Mucosa of gallbladder (tissue), 1 donor: ENCODE measurements at regions not wholly inside any gene's neighbourhood (a gene's known extent, or its start where the extent isn't known, plus 50 kb on each side); places are given as distances from the start of the nearest gene placed in this dataset.

Source experiments
- DNase-seq: peaks from one replicate; pipeline ENCODE4 v3.0.0-alpha.2; 2020; ENCODE audit warnings: low spot score
- donor health status: DM: no; HTN: no; CAD: no.

DNA sequence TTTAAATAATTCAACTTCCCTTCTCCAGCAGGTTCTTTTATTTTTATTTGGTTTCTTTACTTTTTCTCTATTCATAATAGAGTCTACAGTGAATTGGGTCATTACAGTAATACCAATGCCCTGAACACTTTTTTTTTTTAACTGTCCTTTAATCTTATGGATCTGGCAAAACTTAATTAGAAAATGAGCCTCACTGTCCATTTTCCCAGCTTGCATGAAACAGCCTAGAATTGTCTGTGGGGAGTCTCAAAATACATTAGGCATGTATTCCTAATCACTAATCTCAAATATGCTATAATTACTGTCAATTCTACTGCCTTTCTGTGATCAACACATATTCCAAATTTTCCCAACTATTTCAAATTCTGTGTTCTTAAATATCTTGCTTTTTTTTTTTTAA is 406.8 kb downstream of the ANXA1 start:
- DNase-seq, result no peak

DNA sequence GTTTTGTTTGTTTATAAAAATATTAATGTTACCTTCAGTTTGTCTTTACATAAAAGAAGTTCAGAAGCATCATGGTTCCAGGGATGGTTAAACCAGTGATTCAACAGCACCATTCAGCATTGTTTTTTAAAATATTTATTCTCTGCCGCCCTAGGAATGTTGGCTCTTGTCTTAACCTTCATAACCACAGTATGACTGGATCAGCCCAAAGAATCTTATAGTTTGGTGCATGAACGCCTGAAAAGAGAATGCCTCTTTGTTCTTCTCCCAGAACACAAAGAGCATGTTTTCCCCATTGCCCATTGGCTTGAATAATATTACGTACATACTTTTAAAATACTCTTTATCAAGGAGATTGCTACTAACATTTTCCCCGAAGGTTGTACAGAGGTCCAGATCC is 413.4 kb downstream of the ANXA1 start:
- DNase-seq, result no peak

DNA sequence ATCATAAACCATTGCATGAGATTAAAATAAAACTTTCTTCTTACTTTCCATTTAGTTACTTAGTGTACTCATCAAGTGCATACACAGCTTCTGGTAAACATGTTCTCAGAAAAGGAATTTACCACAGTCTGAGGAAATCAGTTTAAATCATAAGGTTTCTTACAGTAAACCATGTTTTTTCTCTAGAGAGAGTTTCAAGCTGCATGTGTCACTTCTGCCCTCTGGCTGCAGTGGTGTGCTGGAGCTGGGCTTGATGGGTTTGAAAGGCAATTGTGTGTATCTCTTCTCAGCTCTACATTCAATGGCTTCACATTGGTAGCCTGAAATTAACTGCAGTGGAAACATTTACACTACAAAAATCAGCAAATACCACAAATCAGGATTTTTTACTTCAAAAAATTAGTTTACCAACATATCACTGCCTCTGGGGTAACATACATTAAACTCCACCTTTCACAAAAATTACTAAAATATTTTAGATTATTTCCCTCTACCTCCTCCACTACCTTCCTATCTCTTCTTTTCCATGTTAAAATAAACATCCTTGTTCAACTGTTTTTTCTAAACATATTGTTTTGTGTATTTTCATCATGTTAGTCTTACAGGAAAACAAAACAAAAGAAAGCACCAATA is 414.3 kb downstream of the ANXA1 start:
- no peak for DNase-seq

DNA sequence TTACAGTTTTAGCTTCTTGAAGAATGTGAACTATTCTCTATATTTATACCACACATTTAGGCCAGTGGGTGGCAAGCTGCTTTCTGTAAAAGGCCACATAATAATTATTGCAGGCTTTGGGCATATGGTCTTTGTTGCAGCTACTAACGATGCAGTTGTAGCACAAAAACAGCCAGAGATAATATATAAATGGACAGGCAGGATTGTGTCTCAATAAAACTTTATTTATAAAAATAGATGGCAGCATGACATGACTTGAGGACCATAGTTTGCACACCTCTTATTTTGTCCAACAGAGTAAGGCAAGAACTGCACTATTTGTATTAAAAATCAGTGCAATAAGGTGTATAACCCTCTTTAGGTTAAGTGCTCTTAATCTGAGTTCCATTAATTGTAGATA is 415.0 kb downstream of the ANXA1 start:
- no peak for DNase-seq

DNA sequence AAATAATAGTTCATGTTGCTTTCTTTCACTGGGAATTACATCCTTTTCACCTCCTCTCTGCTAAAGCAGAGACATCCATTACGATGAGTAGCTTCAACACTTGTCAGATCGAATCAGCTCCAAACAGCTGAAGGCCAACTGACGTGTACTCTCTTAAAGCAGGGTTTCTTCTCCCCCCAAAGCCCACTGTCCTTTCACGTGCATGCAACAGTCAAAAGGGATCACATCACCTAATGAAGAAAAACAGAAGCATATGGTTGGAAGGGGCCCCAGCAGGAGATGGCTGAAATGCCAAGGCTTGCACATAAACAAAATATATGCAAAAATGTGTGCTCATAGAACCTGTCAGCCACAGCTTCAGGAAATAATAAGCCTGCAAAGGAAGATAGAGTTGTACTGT is 421.6 kb downstream of the ANXA1 start:
- DNase-seq, result no peak

DNA sequence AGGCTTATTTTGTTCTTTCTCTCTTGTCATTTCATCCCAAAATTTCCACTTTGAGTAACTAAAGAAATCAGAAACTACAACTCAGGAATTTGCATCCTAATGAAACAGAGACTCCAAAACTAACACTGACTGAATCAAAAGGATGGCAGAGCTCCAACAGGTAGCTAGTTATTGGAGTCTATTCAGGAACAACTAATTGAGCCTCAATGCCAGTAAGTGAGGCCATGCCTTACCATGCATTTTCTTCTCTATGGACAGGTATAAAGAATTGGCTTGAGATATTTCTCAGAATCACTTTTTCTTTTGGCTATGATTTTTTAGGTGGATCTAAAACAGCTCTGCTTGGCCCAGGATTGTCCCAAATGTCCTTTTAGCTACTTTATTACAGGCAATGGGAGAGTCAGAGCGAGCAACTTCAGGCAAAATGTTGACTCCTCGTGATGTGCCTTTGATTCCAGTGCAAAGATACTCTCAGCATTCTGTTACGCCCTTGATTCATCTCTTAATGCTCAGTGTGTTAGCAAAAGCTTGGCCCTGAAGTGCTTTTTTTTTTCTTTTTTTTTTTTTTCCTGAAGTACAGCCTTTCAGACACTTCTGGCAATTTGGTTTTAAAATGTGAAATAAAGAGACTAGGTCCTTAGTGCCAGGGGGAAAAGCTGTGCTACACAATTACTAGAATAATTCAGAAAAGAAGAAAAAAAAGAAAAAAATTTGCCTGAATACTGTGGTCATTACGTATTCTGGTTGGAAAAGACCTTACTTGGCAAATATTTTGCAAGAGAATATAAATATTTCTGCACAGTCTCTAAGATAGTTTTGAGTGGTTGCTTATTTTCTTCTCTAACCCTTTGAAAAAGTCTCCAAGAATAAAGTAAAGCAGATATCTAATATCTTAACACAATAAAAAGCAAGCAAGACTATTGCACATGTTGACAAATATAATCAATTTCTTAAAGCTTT is 423.7 kb downstream of the ANXA1 start:
- DNase-seq, result no peak

DNA sequence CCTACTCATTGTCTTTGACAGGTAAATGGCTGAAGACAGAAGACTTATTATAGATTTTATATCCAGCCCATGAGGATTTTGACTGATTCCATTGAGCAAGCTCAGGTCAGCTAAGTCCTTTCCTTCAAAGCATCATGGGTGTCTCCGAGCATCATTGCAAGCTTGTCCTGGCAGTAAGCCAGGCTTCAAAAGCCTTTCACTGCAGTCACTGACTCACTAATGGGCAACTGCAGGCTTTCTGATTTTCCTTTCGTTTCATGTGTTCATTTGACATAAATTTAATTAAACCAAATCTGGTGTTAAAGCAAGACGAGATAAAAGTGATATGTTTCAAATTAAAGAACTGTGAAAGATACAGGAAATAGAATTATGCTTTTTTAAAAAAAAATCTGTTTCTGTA is 426.2 kb downstream of the ANXA1 start:
- DNase-seq, result no peak

DNA sequence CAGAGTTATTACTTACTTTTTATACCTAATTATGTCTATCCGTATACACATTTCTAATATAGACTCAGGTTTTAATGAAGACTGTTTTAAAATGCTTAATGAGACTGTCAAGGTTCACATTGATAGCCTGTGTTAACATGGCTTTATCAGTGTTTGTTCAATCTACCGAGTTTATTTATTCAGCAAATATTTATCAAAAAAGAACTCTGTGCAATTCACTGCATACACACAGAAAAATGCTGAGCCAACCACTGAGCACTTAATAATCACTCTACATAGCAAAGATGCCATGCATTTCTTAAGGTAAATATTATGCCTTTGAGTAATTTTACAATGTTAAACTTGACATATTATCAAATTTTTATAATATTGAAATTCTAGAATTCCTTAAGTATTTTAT is 428.2 kb downstream of the ANXA1 start:
- no peak for DNase-seq

DNA sequence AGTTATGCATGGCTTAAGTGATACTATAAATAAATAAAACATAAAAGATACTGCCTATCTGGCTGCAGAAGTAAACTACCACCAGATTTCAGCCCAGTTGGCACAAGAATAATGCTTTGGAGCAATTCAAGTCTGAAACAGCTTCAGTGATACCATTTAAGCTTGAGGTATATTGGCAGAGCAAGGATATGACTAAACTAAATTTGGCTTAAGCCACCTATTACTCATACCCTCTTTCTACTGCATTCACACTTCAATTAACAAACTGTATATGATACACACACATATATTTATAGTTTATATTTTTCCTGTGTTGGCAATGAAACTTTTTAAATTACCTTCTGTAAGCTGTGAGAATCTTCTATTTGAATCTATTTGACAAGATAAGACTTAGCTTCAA is 431.9 kb downstream of the ANXA1 start:
- no peak for DNase-seq

DNA sequence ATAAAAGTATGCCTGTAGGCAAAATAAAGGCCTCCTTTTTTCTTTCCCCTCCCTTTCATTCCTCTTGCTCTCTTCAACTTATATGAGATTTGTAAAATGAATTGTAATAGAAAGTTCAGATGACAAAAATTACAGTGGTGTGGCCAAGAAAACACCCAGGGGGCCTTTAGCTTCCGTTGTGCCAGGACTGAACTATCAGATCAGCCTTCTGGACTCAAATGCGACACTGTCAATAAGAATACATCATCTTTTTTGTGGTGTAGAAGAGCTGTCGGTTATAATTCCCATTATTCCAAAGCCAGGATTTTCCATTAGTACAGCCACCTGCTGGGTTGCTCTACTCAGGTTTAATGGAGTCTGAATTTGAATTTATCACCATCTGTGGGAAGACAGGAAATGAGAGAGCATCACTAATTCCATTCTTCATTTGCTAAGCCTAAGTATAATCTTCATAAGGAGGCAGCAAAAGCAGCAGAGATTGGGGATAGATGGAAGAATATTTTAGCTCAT is 443.4 kb downstream of the ANXA1 start:
- DNase-seq, result no peak

DNA sequence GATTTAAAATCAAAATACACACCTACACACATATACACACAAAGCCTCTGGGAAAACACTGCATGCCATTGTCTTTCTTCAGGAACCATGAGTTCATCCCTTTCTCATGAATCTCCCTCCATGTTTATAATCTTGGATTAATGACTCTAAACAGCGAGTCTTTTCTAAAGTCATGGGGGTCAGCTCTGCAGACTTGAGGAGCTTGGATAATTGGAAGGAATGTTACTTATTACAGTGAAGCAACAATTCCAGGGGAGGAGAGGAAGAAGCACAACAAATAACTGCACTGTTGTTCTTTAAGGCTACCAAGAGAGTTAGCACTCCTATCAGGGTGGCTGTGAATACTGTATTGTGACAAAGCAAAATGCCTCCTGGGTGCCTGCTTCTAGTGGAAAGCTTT is 444.7 kb downstream of the ANXA1 start:
- DNase-seq, result no peak

DNA sequence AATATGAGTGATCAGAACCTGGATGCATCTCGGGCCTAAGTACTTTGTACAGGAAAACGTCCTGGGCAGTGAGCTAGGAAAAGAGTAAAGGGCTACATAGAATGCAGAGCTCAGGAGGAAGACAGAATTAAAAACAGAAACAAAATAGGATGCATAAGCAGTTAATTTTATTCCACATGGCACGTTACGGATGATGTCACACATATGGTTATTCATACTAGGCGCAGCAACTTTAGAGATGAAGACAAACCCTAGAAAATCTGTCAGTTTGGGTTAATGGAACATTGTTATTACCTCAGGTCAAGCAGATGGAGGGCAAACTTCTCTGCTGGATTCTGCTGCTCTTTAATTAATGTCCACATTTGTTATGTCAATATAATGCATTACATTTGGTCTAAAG is 445.4 kb downstream of the ANXA1 start:
- DNase-seq, result no peak

DNA sequence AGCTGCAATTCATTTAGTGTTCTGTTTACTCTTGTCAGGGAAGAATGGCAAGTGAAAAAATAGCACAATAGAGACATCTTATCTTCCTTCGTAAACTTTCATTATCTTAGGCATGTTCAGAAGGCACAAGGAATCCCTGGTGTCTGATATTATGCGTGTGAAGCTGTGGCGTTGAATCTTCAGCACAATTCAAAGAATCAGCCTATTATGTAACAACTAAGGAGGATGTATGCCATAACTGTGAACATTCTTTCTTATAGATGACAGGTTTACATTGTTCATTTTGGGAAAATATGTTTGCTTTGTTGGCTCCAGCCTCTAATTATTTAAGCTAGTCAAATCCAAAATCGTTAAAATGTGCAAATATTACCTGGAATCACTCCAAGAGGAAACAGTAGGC is 446.1 kb downstream of the ANXA1 start:
- no peak for DNase-seq

DNA sequence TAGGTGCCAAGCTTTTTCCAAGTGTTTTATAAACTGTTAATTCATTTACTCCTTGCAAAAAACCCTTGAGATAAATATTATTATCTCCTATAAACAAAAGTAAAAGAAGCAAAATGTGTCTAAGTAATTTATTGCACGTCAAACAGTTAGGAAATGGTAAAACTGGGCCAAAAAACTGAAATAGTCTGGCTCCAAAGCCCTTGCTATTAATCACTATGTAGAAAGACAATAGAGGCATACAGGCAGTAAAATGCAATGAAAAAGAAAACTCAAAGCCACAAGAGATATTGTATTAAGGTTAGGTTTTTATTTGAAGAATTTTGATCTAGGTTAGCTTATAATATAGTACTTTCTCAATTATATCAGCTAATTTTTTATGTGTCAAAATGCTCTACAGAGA is 457.7 kb downstream of the ANXA1 start:
- no peak for DNase-seq

DNA sequence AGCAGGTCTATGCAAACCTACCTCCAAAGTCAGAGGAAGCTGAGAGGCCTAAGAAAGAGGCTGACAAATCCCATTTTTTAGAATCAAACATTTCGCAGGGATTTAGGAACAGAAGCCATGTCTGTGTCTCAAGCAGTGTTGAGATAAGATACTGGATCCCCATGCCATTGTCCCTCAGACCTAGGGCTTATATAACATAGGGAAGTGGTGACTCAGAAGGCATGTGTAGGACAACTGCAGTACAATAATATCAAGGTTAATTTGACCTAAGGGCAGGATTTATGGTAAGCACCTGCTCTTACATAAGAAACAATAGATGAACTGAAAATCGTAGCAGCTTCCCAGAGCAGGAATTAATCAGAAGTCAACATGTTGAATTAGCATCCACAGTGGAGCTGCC is 459.4 kb downstream of the ANXA1 start:
- no peak for DNase-seq

DNA sequence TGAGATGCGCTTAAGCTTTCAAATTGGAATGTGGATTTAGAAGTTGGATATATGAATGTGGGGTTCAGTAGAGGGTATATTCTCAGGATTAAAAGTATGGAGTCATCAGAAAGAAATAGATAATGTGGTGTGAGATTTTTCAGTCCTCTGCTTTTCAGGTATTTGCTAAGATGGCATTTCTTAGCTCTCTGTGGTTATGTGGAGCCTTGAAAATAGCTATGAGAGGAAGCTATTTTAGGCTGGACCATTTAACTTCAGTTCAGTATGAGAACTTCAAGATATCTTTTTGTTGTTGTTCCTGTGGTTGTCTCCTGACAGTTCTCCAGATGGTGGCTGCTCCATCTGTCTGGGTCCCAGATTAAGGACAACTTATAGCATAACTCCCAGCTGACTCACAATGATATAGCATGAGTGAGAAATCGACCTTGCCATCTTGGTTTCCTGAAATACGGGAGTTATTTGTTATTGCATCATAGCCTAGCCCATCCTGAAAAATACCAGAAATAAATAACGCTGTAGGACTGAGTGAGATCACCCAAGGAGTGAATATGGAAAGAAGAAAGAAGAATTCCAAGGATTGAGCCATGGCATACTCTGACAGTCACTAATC is 461.5 kb downstream of the ANXA1 start:
- DNase-seq, result no peak

DNA sequence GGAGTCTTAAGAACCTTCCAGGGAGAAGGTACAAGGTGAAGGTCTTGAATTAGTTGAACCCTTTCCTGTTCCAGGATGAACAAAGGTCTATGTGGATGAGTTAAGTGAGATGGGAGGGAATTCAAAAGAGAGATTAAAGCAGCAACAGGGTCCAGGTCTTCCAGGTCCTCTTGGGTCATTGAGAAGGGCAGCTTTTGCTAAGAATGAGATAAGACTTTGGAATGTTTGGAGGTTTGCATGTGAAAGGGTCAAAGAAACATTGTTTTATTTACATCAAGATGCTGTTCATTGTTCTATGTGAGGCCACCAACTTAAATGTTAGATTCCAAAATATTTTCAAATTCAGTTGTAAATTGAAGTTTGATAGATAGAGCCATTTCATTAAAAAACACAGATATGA is 463.9 kb downstream of the ANXA1 start:
- no peak for DNase-seq

DNA sequence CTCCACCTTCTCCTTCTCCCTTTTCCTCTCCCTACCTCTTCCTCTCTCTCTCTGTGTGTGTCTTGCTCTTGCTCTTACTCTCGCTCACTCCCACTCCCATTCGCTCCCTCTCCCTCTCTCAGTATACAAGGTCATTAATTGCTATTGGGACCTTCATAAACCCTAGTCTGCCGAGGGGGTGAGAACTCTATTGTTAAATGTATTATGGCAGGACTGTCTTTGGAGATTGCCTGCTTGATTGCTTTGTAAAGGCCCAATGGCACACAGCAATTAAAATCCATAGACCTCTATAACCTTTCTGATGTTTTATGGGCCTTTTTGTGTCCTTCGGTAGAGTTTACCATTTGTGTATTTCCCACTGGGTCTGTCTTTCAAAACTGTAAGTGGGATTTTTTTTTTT is 465.9 kb downstream of the ANXA1 start:
- no peak for DNase-seq

DNA sequence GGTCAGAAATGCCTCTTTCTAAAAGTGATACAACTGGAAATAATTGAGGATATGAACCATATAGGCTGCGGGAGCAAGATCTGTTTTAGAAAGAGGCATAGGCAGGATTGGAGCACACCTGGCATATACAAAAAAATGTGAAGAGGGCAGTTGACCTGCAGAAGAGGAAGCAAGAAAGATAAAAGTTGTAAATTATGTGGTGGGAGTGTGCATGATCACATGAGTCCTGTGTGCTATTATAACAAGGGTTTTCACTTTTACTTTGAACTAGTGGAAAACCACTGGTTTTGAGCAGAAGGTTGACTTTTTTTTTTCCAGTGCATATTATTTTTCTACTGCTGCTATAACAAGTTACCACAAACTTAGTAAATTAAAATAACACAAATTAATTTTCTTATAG is 489.3 kb downstream of the ANXA1 start:
- no peak for DNase-seq

DNA sequence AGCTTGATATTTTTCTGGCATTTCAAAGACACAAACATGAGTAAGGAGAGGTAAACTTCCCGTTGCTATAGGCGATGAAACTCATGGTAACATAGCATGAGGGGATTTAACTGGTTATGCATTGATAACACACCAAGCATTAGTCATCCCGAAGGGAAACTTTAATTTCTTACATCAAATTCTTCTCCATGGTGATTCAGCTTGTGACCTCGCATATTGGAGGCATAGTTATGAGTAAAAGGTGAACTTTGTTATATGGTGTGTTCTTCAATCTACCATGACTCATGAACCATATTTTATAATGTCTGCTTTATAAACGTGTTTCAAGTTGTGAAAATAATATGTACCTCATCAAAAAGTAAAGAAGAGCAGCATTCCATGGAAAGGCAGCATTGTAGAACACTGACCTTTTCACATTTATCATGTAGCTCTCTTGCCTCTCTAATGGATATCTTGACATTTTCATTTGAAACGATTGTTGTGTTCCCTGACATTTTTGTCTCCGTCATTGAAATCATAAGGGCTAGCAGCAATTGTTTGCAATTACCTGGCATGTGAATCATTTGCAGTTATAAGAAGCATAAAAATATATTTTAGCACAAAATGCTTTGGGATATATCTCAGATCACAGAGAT is 491.8 kb downstream of the ANXA1 start:
- DNase-seq, result no peak

DNA sequence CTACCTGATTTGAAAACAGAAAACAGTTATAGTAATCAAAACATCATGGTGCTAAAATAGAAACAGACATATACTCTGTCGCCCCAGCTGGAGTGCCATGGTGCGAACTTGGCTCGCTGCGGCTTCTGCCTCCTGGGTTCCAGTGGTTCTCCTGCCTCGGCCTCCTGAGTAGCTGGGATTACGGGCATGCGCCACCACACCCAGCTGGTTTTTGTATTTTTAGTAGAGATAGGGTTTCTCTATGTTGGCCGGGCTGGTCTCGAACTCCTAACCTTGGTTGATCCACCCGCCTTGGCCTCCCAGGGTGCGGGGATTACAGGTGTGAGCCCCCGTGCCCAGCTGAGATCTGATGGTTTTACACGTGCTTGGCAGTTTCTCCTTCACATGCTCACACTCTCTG is 495.9 kb downstream of the ANXA1 start:
- no peak for DNase-seq

DNA sequence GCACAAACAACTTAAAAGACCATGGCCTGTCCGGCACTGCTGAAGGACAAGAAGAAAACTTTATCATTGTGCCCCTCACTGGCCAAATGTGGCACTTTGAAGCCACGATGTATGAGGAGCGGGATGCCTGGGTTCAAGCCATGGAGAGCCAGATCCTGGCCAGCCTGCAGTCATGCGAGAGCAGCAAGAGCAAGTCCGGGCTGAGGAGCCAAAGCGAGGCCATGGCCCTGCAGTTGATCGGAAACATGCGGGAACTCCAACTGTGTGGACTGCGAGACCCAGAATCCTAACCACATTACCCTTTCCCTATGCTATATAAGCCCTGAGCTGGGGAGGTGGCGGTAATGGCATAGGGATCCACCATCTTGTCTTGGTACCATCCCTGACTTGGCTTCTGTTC is 497.9 kb downstream of the ANXA1 start:
- no peak for DNase-seq
